Hepatocyte (in vitro differentiated cells): ENCODE measurements at regions not wholly inside any gene's neighbourhood (a gene's known extent, or its start where the extent isn't known, plus 50 kb on each side); places are given as distances from the start of the nearest gene placed in this dataset.
"Not testable (repeated sequence)": the region's sequence is repeated elsewhere in the genome, so short reads cannot be mapped to it uniquely, and the experiment has no call there.

Experiments
- DNase-seq: peaks from one replicate; pipeline ENCODE4 v3.0.0-alpha.2; 2016; ENCODE audit warnings: low spot score
- H2AFZ ChIP-seq: fragments of 200-600 bp; sonication (generic); 2 replicates; pipeline ENCODE4 v1.6.0; 2016; ENCODE audit warnings: antibody characterized with exemption, mild to moderate bottlenecking
- H3K27ac ChIP-seq: fragments of 200-600 bp; sonication (generic); 2 replicates; pipeline ENCODE4 v1.5.1; 2016; ENCODE audit warnings: mild to moderate bottlenecking
- H3K27me3 ChIP-seq: fragments of 200-600 bp; sonication (generic); 2 replicates; pipeline ENCODE4 v1.6.1; 2016
- H3K36me3 ChIP-seq: fragments of 200-600 bp; sonication (generic); replicated peaks from 2 replicates; pipeline ENCODE4 v1.5.1; 2016; ENCODE audit warnings: low read depth; ENCODE audit not compliant: insufficient read depth
- H3K4me1 ChIP-seq: fragments of 200-600 bp; sonication (generic); 2 replicates; pipeline ENCODE4 v1.5.1; 2016; ENCODE audit warnings: mild to moderate bottlenecking, moderate library complexity; ENCODE audit not compliant: insufficient read depth
- H3K4me2 ChIP-seq: fragments of 200-600 bp; sonication (generic); 2 replicates; pipeline ENCODE4 v1.6.0; 2016
- H3K4me3 ChIP-seq: fragments of 200-600 bp; sonication (generic); 2 replicates; pipeline ENCODE4 v1.5.1; 2016; ENCODE audit warnings: mild to moderate bottlenecking
- H3K79me2 ChIP-seq: fragments of 200-600 bp; sonication (generic); 2 replicates; pipeline ENCODE4 v1.6.0; 2017; ENCODE audit warnings: mild to moderate bottlenecking
- H3K9me2 ChIP-seq: fragments of 200-600 bp; sonication (generic); replicated peaks from 2 replicates; pipeline ENCODE4 v1.6.0; 2017; ENCODE audit warnings: mild to moderate bottlenecking; ENCODE audit not compliant: insufficient read depth
- H3K9me3 ChIP-seq: fragments of 200-600 bp; sonication (generic); 2 replicates; pipeline ENCODE4 v1.5.1; 2016; ENCODE audit warnings: low read depth, mild to moderate bottlenecking
- H4K20me1 ChIP-seq: fragments of 200-600 bp; sonication (generic); 2 replicates; pipeline ENCODE4 v1.6.0; 2016; ENCODE audit warnings: mild to moderate bottlenecking; ENCODE audit not compliant: insufficient read depth, poor library complexity, severe bottlenecking
- CTCF ChIP-seq: fragments of 200-600 bp; sonication (generic); IDR thresholded peaks from 2 replicates; pipeline ENCODE4 v1.5.1; 2016; ENCODE audit warnings: antibody characterized with exemption, mild to moderate bottlenecking; ENCODE audit not compliant: poor library complexity
- EZH2 ChIP-seq: fragments of 200-600 bp; sonication (generic); IDR thresholded peaks from 2 replicates; pipeline ENCODE4 v1.6.1; 2016; ENCODE audit warnings: antibody characterized with exemption, mild to moderate bottlenecking, borderline replicate concordance
- EZH2phosphoT487 ChIP-seq: fragments of 200-600 bp; sonication (generic); IDR thresholded peaks from one replicate; pipeline ENCODE4 v1.6.1; 2018; ENCODE audit warnings: antibody characterized with exemption, mild to moderate bottlenecking, low read depth, moderate library complexity; ENCODE audit not compliant: unreplicated experiment, severe bottlenecking
- WGBS: methylation state at CpG from one replicate; pipeline ENCODE4 v1.1.6; 2016; ENCODE audit warnings: low lambda C conversion rate; ENCODE audit errors: missing lambda C conversion rate; 5-methylcytosine and 5-hydroxymethylcytosine counted together

GRCh38 chr18:34400834-34401233 is 176.1 kb upstream of the NOL4 start:
- WGBS: 97% methylated on average over 1 of the region's 1 CpG
- H3K4me1 ChIP-seq: no peaks in the 10 kb centered on the region
- H3K4me3 ChIP-seq: no peak overlapping the region
- no peaks in the 10 kb centered on the region for H3K9me3 ChIP-seq
- no peaks in the 10 kb centered on the region for H3K79me2 ChIP-seq
- no peak for DNase-seq
- H3K36me3 ChIP-seq: no peaks in the 10 kb centered on the region
- H3K27me3 ChIP-seq: no peaks in the 10 kb centered on the region
- no peaks in the 10 kb centered on the region for H3K9me2 ChIP-seq
- no peaks in the 10 kb centered on the region for H4K20me1 ChIP-seq
- H3K27ac ChIP-seq: no peak overlapping the region
- no peak overlapping the region for H2AFZ ChIP-seq
- no peak for TF ChIP-seq EZH2
- TF ChIP-seq EZH2phosphoT487: no peak
- TF ChIP-seq CTCF: no peak
- H3K4me2 ChIP-seq: no peak overlapping the region

- H3K79me2 ChIP-seq: no peaks in the 10 kb centered on the region
- no peaks in the 10 kb centered on the region for H3K9me3 ChIP-seq
- H3K27me3 ChIP-seq: no peaks in the 10 kb centered on the region
- no peaks in the 10 kb centered on the region for H3K36me3 ChIP-seq
- H3K27ac ChIP-seq: no peak overlapping the region
- no peak overlapping the region for H3K4me3 ChIP-seq
- H4K20me1 ChIP-seq: no peaks in the 10 kb centered on the region
- no peak overlapping the region for H2AFZ ChIP-seq
- no peak overlapping the region for H3K4me2 ChIP-seq
- H3K9me2 ChIP-seq: no peaks in the 10 kb centered on the region
- no peak for TF ChIP-seq EZH2phosphoT487
- no peak for TF ChIP-seq EZH2
- no peak for TF ChIP-seq CTCF
- WGBS: 73% methylated on average over 2 of the region's 2 CpGs
- H3K4me1 ChIP-seq: no peaks in the 10 kb centered on the region
- no peak for DNase-seq
Measured at GRCh38 chr18:34401775-34402174, 177.1 kb upstream of the NOL4 start.

- H4K20me1 ChIP-seq, H3K79me2 ChIP-seq, H2AFZ ChIP-seq, DNase-seq, H3K27ac ChIP-seq, H3K9me2 ChIP-seq, H3K4me2 ChIP-seq, H3K36me3 ChIP-seq, H3K27me3 ChIP-seq, H3K9me3 ChIP-seq, H3K4me3 ChIP-seq, H3K4me1 ChIP-seq: not testable (repeated sequence)
- WGBS: 95% methylated on average over 12 of the region's 12 CpGs
Measured at GRCh38 chr18:34407471-34407870, 182.8 kb upstream of the NOL4 start.

- H2AFZ ChIP-seq: no peak overlapping the region
- no peak for DNase-seq
- H3K9me3 ChIP-seq: no peaks in the 10 kb centered on the region
- no peak overlapping the region for H3K4me3 ChIP-seq
- H3K79me2 ChIP-seq: no peaks in the 10 kb centered on the region
- H3K27me3 ChIP-seq: no peaks in the 10 kb centered on the region
- no peaks in the 10 kb centered on the region for H3K9me2 ChIP-seq
- no peak overlapping the region for H3K27ac ChIP-seq
- no peak overlapping the region for H3K4me2 ChIP-seq
- no peaks in the 10 kb centered on the region for H4K20me1 ChIP-seq
- no peaks in the 10 kb centered on the region for H3K36me3 ChIP-seq
- no peaks in the 10 kb centered on the region for H3K4me1 ChIP-seq
- TF ChIP-seq CTCF (no peak), EZH2 (no peak), EZH2phosphoT487 (no peak)
- WGBS: 7% methylated on average over 1 of the region's 1 CpG
Measured at GRCh38 chr18:34411952-34412351, 187.2 kb upstream of the NOL4 start.
